ENCODE measurements at regions not wholly inside any gene's neighbourhood (a gene's known extent, or its start where the extent isn't known, plus 50 kb on each side); places are given as distances from the start of the nearest gene placed in this dataset.

DNA sequence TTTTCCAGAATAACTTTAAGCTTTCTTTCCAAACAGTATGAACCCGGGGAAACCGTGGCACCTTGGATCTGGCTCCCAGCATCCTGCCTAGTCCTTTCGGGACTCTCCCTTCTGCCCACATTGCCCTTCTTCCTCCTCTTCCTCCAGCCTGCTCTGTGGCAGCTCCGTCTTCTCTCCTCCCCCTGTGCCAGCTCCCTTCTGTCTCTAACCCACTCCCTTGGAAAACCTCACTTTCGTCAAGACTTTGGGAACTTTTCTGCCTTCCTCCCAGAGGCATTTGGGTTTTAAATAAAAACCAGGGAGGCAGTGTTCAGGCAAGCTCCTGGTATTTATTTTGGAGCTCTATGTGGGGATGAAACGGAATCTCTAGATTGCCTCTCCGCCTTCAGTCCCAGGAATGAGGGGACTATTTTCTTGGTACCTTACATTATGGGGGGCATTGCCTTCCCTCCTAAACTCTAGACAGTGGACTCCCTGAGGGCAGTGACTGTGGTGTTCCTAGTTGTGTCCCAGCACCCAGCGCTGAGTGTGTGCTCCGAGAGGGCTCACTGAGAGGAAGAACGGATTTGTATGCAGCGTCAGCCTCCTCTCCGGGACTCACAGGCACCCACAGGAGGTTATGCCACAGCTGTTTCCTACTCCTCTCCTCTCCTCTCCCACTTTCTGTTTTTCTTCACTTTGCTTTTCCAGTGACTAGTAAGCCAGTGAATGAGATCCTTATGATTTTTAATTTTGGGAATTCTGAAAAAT lies 105.4 kb upstream of the MRPS22 start:
- Histone ChIP-seq H3K9me3 (no peaks in the 10 kb centered on the region), H3K4me1 (no peaks in the 10 kb centered on the region), H3K36me3 (no peaks in the 10 kb centered on the region), H3K4me3 (no peak overlapping the region), H3K27ac (no peak overlapping the region), H3K27me3 (peaks cover 3 to 26% of the 10 kb centered on the region in 2 donors)
- TF ChIP-seq, protein P1, sequence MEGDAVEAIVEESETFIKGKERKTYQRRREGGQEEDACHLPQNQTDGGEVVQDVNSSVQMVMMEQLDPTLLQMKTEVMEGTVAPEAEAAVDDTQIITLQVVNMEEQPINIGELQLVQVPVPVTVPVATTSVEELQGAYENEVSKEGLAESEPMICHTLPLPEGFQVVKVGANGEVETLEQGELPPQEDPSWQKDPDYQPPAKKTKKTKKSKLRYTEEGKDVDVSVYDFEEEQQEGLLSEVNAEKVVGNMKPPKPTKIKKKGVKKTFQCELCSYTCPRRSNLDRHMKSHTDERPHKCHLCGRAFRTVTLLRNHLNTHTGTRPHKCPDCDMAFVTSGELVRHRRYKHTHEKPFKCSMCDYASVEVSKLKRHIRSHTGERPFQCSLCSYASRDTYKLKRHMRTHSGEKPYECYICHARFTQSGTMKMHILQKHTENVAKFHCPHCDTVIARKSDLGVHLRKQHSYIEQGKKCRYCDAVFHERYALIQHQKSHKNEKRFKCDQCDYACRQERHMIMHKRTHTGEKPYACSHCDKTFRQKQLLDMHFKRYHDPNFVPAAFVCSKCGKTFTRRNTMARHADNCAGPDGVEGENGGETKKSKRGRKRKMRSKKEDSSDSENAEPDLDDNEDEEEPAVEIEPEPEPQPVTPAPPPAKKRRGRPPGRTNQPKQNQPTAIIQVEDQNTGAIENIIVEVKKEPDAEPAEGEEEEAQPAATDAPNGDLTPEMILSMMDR (IDR thresholded peaks at IDR 0.05) = no peak
- intact Hi-C loops (cut with DNase I) = no loop called here
- no peak for DNase-seq
- no peak for ATAC-seq

DNA sequence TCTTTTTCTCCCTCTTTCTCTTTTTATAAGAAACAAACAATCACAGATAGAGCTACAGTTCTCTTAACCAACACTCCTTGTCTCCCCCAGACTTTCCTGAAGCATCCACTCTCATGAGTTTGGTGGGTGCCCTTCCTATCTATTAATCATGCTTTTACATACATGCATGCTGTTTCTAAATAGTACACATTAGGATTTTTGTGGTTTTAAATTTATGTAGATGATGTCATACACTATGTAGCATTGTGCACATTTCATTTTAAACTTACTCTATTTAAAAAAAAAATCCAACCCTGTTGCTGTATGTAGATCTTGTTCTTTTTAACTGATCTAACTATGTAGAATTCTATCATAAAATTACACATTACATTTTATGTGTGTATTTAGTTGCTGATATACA lies 104.3 kb upstream of the MRPS22 start:
- ATAC-seq = no peak
- H3K4me3 ChIP-seq = no peak overlapping the region
- H3K9me3 ChIP-seq = no peaks in the 10 kb centered on the region
- intact Hi-C loops (cut with DNase I) = no loop called here
- H3K4me1 ChIP-seq = no peaks in the 10 kb centered on the region
- no peak for DNase-seq
- H3K36me3 ChIP-seq = no peaks in the 10 kb centered on the region
- TF ChIP-seq, protein P1 (IDR thresholded peaks at IDR 0.05) = no peak
- H3K27ac ChIP-seq = no peak overlapping the region
- H3K27me3 ChIP-seq = peaks cover 3 to 26% of the 10 kb centered on the region in 2 donors

GRCh38 chr3:139241783-139242182 lies 102.0 kb upstream of the MRPS22 start:
- Histone ChIP-seq H3K27me3 (peaks cover 3 to 31% of the 10 kb centered on the region in 2 donors), H3K27ac (no peak overlapping the region), H3K9me3 (no peaks in the 10 kb centered on the region), H3K4me3 (no peak overlapping the region), H3K4me1 (no peaks in the 10 kb centered on the region), H3K36me3 (no peaks in the 10 kb centered on the region)
- TF ChIP-seq, protein P1 (IDR thresholded peaks at IDR 0.05) = no peak
- intact Hi-C loops (cut with DNase I) = no loop called here
- no peak for DNase-seq
- ATAC-seq = no peak

DNA sequence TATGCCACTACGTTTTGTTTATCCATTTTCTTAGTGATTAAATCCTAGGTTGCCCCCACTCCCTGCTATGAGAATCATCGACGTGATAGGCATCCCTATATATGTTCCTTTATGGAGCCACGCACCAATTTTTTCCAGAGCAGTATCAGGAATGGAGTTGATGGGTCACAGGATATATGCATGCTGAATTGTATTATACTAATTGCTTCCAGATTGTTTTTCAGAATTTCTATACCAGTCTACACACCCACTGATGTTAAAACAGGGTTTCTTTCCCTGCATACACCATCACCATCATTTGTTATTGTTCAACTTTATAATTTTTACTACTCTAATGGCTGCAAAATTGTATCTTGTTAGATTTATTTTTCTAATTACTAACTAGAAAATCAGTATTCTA lies 100.1 kb upstream of the MRPS22 start:
- H3K4me3 ChIP-seq = no peak overlapping the region
- intact Hi-C loops (cut with DNase I) = no loop called here
- H3K27ac ChIP-seq = no peak overlapping the region
- TF ChIP-seq, protein P1 (IDR thresholded peaks at IDR 0.05) = no peak
- DNase-seq (no peak), ATAC-seq (no peak)
- H3K27me3 ChIP-seq = peaks cover 3 to 29% of the 10 kb centered on the region in 2 donors
- H3K36me3 ChIP-seq = no peaks in the 10 kb centered on the region
- H3K4me1 ChIP-seq = no peaks in the 10 kb centered on the region
- H3K9me3 ChIP-seq = no peaks in the 10 kb centered on the region

DNA sequence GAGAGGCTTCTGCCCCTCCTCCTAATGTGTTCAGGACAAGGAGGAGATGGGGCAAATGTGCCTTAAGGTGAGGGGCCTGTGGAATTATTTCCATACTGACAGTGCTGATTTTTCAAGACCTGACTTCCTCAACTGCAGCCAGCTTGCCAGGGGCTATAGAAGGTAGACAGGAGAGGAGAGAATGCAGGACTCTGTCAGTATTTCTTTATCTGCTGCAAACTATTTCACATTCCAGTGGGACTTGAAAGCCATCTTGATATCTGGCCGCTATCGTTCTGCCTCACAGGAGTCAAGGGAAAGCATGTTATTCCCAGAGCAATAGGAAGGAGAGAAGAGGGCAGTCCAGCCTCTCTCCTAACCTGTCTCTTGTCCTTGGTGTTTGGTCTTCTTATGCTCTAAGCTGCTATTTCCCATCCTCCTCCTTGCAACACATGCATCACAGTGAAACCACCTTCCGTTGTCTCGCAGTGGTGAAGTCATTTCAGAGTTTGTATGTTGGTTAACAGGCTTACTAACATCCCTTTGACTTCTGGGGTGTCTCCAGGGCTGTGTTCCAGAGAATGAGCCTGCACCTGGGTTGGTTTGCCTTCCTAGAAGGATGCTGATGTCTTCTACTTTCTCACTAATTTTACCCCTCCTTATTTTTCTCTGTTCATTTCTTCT lies 95.1 kb upstream of the MRPS22 start:
- H3K27ac ChIP-seq = no peak overlapping the region
- H3K36me3 ChIP-seq = no peaks in the 10 kb centered on the region
- no peaks in the 10 kb centered on the region for H3K4me1 ChIP-seq
- DNase-seq (no peak), ATAC-seq (no peak)
- H3K27me3 ChIP-seq = peaks cover 0 to 11% of the 10 kb centered on the region in 2 donors
- TF ChIP-seq, protein P1 (IDR thresholded peaks at IDR 0.05) = no peak
- no peak overlapping the region for H3K4me3 ChIP-seq
- intact Hi-C loops (cut with DNase I) = no loop called here
- H3K9me3 ChIP-seq = no peaks in the 10 kb centered on the region

Measured in left lung (tissue), 4 donors.